ENCODE measurements at regions not wholly inside any gene's neighbourhood (a gene's known extent, or its start where the extent isn't known, plus 50 kb on each side); places are given as distances from the start of the nearest gene placed in this dataset.

GRCh38 chr17:72244494-72244893 is 123.7 kb downstream of the SOX9 start:
- no peaks in the 10 kb centered on the region for H3K36me3 ChIP-seq (replicated peaks in 1 of 2)

GRCh38 chr17:72244956-72245355 is 124.1 kb downstream of the SOX9 start:
- 82 to 100% (median 87%) methylated on average over 2 of the region's 2 CpGs for WGBS, 4 donors
- no peaks in the 10 kb centered on the region for H3K4me1 ChIP-seq (replicated peaks in 1 of 2)
- TF ChIP-seq CTCF (IDR thresholded peaks at IDR 0.05), result no peak
- no peak for TF ChIP-seq POLR2A (IDR thresholded peaks at IDR 0.05)
- DNase-seq, result no peak
- H3K27me3 ChIP-seq, result no peaks in the 10 kb centered on the region
- no peaks in the 10 kb centered on the region for H3K36me3 ChIP-seq (replicated peaks in 1 of 2)
- no peaks in the 10 kb centered on the region for H3K9me3 ChIP-seq (replicated peaks in 1 of 3)
- intact Hi-C loops (cut with DNase I), result no loop called here
- H3K27ac ChIP-seq, result no peak overlapping the region
- H3K4me3 ChIP-seq, result no peak overlapping the region

More at GRCh38 chr17:72244494-72244893, 123.7 kb downstream of the SOX9 start:
- Histone ChIP-seq H3K9me3 (replicated peaks in 1 of 3) (no peaks in the 10 kb centered on the region), H3K27me3 (no peaks in the 10 kb centered on the region), H3K4me3 (no peak overlapping the region), H3K27ac (no peak overlapping the region), H3K4me1 (replicated peaks in 1 of 2) (no peaks in the 10 kb centered on the region)
- DNase-seq, result no peak
- no peak for TF ChIP-seq POLR2A (IDR thresholded peaks at IDR 0.05)
- TF ChIP-seq CTCF (IDR thresholded peaks at IDR 0.05), result no peak
- intact Hi-C loops (cut with DNase I), result no loop called here
- 48 to 70% (median 54%) methylated on average over 4 of the region's 4 CpGs for WGBS, 4 donors

GRCh38 chr17:72249441-72249840 is 128.6 kb downstream of the SOX9 start:
- TF ChIP-seq CTCF (IDR thresholded peaks at IDR 0.05) (no peak), POLR2A (IDR thresholded peaks at IDR 0.05) (no peak)
- H3K4me3 ChIP-seq, result no peak overlapping the region
- no peaks in the 10 kb centered on the region for H3K27me3 ChIP-seq
- no peaks in the 10 kb centered on the region for H3K9me3 ChIP-seq (replicated peaks in 1 of 3)
- no peak overlapping the region for H3K27ac ChIP-seq
- no peaks in the 10 kb centered on the region for H3K4me1 ChIP-seq (replicated peaks in 1 of 2)
- H3K36me3 ChIP-seq (replicated peaks in 1 of 2), result no peaks in the 10 kb centered on the region
- 80 to 86% (median 81%) methylated on average over 5 of the region's 5 CpGs for WGBS, 4 donors
- no peak for DNase-seq
- intact Hi-C loops (cut with DNase I), result no loop called here

GRCh38 chr17:72250206-72250605 is 129.4 kb downstream of the SOX9 start:
- intact Hi-C loops (cut with DNase I), result no loop called here
- no peak for DNase-seq
- Histone ChIP-seq H3K9me3 (replicated peaks in 1 of 3) (no peaks in the 10 kb centered on the region), H3K4me3 (no peak overlapping the region), H3K4me1 (replicated peaks in 1 of 2) (no peaks in the 10 kb centered on the region), H3K27me3 (no peaks in the 10 kb centered on the region), H3K36me3 (replicated peaks in 1 of 2) (no peaks in the 10 kb centered on the region), H3K27ac (no peak overlapping the region)
- WGBS, 4 donors, result 58 to 82% (median 76%) methylated on average over 1 of the region's 1 CpG
- TF ChIP-seq CTCF (IDR thresholded peaks at IDR 0.05), result no peak
- no peak for TF ChIP-seq POLR2A (IDR thresholded peaks at IDR 0.05)
